ENCODE measurements at regions not wholly inside any gene's neighbourhood (a gene's known extent, or its start where the extent isn't known, plus 50 kb on each side); places are given as distances from the start of the nearest gene placed in this dataset.

DNA sequence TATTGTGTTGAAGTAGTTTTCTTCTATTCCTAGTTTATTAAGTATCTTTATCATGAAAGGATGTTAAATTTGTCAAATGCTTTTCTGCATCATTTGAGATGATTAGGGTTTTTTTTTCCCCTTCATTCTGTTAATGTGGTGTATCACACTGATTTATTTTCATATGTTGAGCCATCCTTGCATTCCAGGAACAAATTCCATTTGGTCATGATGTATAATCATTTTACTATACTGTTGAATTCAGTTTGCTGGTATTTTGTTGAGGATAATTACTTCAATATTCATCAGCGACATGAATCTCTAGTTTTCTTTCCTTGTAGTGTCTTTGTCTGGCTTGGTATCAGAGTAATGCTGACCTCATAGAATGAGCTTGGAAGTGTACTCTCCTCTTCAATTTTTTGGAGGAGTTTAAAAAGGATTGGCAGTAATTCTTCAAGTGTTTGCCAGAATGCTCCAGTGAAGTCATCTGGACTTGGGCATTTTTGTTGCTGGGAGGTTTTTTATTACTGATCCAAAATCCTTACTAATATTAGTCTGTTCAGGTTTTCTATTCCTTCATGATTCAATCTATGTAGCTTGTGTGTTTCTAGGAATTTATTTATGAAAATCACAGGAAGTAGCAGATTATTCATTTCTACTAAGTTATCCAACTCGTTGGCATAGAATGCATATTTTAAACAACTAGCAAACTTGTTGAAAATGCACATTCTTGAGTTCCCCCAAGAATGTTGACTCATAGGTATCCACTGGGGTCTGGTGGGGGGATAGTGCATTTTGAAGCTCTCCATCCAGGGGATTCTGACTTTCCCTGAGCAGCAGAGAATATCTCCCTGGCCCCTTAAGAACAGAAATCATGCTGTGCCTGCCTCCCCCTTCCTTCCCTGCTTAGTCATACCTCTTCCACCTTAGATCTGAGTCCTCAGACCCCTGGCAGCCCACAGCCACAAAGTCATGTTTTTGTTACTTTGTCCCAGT is 187.1 kb downstream of the BMP7 start:
- Histone ChIP-seq H3K4me1 (ENCODE audit: control insufficient read depth, insufficient read depth, low read length, poor library complexity, severe bottlenecking) (no peaks in the 10 kb centered on the region), H3K36me3 (ENCODE audit: control insufficient read depth, insufficient read depth, low read length) (no peaks in the 10 kb centered on the region), H3K27ac (ENCODE audit: insufficient read depth, low read length, poor library complexity, severe bottlenecking) (no peak overlapping the region), H3K27me3 (ENCODE audit: control insufficient read depth, insufficient read depth, low read length) (no peaks in the 10 kb centered on the region), H3K4me3 (ENCODE audit: low read depth, low read length) (no peak overlapping the region), H3K9me3 (ENCODE audit: control insufficient read depth in 2 of 2, low read length in 2 of 2) (peaks cover 17 to 20% of the 10 kb centered on the region in 2 experiments)
- ATAC-seq (ENCODE audit: low read depth in 2 of 2) = no peak
- Mint-ChIP-seq H3K36me3 (no peaks in the 10 kb centered on the region), H3K27me3 (peaks cover 5% of the 10 kb centered on the region), H3K4me3 (no peak overlapping the region), H3K4me1 (peaks cover 0 to 2% (median 0%) of the 10 kb centered on the region in 4 donors), H3K9me3 (peaks cover 0 to 27% (median 15%) of the 10 kb centered on the region in 7 donors), H3K27ac (no peak overlapping the region)
- no peak for DNase-seq

GRCh38 chr20:57080796-57081195 is 185.6 kb downstream of the BMP7 start:
- H3K27ac ChIP-seq (ENCODE audit: insufficient read depth, low read length, poor library complexity, severe bottlenecking) = no peak overlapping the region
- Mint-ChIP-seq H3K9me3 (peaks cover 0 to 27% (median 12%) of the 10 kb centered on the region in 7 donors), H3K4me1 (no peaks in the 10 kb centered on the region), H3K27ac (no peak overlapping the region), H3K27me3 (peaks cover 5% of the 10 kb centered on the region), H3K36me3 (no peaks in the 10 kb centered on the region), H3K4me3 (no peak overlapping the region)
- H3K27me3 ChIP-seq (ENCODE audit: control insufficient read depth, insufficient read depth, low read length) = no peaks in the 10 kb centered on the region
- no peak for DNase-seq
- no peak for ATAC-seq (ENCODE audit: low read depth in 2 of 2)
- H3K36me3 ChIP-seq (ENCODE audit: control insufficient read depth, insufficient read depth, low read length) = no peaks in the 10 kb centered on the region
- peaks cover 17 to 20% of the 10 kb centered on the region in 2 experiments for H3K9me3 ChIP-seq (ENCODE audit: control insufficient read depth in 2 of 2, low read length in 2 of 2)
- H3K4me3 ChIP-seq (ENCODE audit: low read depth, low read length) = no peak overlapping the region
- no peaks in the 10 kb centered on the region for H3K4me1 ChIP-seq (ENCODE audit: control insufficient read depth, insufficient read depth, low read length, poor library complexity, severe bottlenecking)

DNA sequence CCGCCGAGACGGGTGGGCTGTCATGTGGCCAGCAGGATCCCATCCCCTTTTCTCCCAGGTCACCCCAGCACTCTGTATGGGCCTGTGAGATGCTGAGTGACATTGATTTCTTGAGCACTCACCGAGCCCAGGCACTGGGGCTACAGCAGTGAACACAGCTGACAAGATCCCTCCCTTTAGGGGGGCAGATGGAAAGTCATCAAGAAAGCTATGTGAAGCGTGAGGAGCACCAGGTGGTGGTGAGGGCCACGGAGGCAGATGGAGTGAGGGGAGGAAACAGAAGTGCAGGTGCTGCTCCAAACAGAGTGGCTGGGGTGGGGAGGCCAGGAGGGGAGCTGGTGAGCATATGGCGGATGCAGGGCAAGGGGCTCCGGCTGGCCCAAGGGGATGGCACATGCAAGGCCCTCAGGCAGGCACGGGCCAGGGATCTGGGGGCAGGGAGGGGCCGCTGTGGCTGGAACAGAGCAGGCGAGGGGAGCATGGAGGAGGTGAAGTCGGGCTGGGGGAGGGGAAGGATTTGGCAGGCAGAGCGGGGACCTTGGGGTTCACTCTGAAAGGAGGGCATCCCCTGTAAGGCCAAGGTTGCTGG is 184.0 kb downstream of the BMP7 start:
- H3K9me3 Mint-ChIP-seq = peaks cover 0 to 19% (median 10%) of the 10 kb centered on the region in 7 donors
- H3K27ac ChIP-seq (ENCODE audit: insufficient read depth, low read length, poor library complexity, severe bottlenecking) = no peak overlapping the region
- H3K27me3 Mint-ChIP-seq = peaks cover 5% of the 10 kb centered on the region
- H3K4me1 Mint-ChIP-seq = no peaks in the 10 kb centered on the region
- no peak overlapping the region for H3K27ac Mint-ChIP-seq
- H3K4me3 ChIP-seq (ENCODE audit: low read depth, low read length) = no peak overlapping the region
- H3K4me1 ChIP-seq (ENCODE audit: control insufficient read depth, insufficient read depth, low read length, poor library complexity, severe bottlenecking) = no peaks in the 10 kb centered on the region
- no peaks in the 10 kb centered on the region for H3K36me3 Mint-ChIP-seq
- ATAC-seq (ENCODE audit: low read depth in 2 of 2) (no peak), DNase-seq (no peak)
- H3K27me3 ChIP-seq (ENCODE audit: control insufficient read depth, insufficient read depth, low read length) = no peaks in the 10 kb centered on the region
- no peak overlapping the region for H3K4me3 Mint-ChIP-seq
- no peaks in the 10 kb centered on the region for H3K36me3 ChIP-seq (ENCODE audit: control insufficient read depth, insufficient read depth, low read length)
- H3K9me3 ChIP-seq (ENCODE audit: control insufficient read depth in 2 of 2, low read length in 2 of 2) = peaks cover 17 to 20% of the 10 kb centered on the region in 2 experiments

DNA sequence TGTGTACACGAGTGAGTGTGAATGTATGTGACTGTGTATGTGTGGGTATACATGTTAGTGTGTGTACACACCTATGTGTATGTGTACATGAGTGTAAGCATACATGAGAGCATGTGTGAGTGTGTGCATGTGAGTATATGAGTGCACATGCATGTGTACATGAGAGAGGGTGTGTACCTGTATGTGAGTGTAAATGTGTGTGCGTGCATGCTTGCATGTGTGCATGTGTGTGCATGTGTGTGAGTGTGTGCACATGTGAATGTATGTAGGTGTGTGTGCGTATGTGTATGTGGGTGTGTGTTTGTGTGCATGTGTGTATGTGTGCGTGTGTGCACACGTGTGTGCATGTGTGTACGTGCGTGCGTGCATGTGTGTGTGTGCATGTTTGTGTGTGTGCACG is 183.4 kb downstream of the BMP7 start:
- no peaks in the 10 kb centered on the region for H3K36me3 ChIP-seq (ENCODE audit: control insufficient read depth, insufficient read depth, low read length)
- H3K27me3 Mint-ChIP-seq = peaks cover 5% of the 10 kb centered on the region
- H3K9me3 Mint-ChIP-seq = peaks cover 0 to 18% (median 10%) of the 10 kb centered on the region in 7 donors
- H3K4me1 Mint-ChIP-seq = no peaks in the 10 kb centered on the region
- H3K4me3 ChIP-seq (ENCODE audit: low read depth, low read length) = no peak overlapping the region
- H3K27ac Mint-ChIP-seq = no peak overlapping the region
- no peaks in the 10 kb centered on the region for H3K36me3 Mint-ChIP-seq
- H3K9me3 ChIP-seq (ENCODE audit: control insufficient read depth in 2 of 2, low read length in 2 of 2) = peaks cover 15 to 19% of the 10 kb centered on the region in 2 experiments
- no peak for DNase-seq
- H3K4me3 Mint-ChIP-seq = no peak overlapping the region
- H3K27me3 ChIP-seq (ENCODE audit: control insufficient read depth, insufficient read depth, low read length) = no peaks in the 10 kb centered on the region
- ATAC-seq (ENCODE audit: low read depth in 2 of 2) = no peak
- H3K27ac ChIP-seq (ENCODE audit: insufficient read depth, low read length, poor library complexity, severe bottlenecking) = no peak overlapping the region
- no peaks in the 10 kb centered on the region for H3K4me1 ChIP-seq (ENCODE audit: control insufficient read depth, insufficient read depth, low read length, poor library complexity, severe bottlenecking)

- H3K9me3 Mint-ChIP-seq = peaks cover 0 to 11% (median 0%) of the 10 kb centered on the region in 7 donors
- no peak for ATAC-seq (ENCODE audit: low read depth in 2 of 2)
- H3K4me1 Mint-ChIP-seq = peaks cover 0 to 2% (median 0%) of the 10 kb centered on the region in 4 donors
- H3K27me3 Mint-ChIP-seq = peaks cover 4% of the 10 kb centered on the region
- no peak overlapping the region for H3K27ac ChIP-seq (ENCODE audit: insufficient read depth, low read length, poor library complexity, severe bottlenecking)
- no peak overlapping the region for H3K4me3 ChIP-seq (ENCODE audit: low read depth, low read length)
- no peak overlapping the region for H3K4me3 Mint-ChIP-seq
- no peaks in the 10 kb centered on the region for H3K36me3 ChIP-seq (ENCODE audit: control insufficient read depth, insufficient read depth, low read length)
- no peaks in the 10 kb centered on the region for H3K36me3 Mint-ChIP-seq
- no peak overlapping the region for H3K27ac Mint-ChIP-seq
- H3K4me1 ChIP-seq (ENCODE audit: control insufficient read depth, insufficient read depth, low read length, poor library complexity, severe bottlenecking) = no peaks in the 10 kb centered on the region
- H3K9me3 ChIP-seq (ENCODE audit: control insufficient read depth in 2 of 2, low read length in 2 of 2) = no peaks in the 10 kb centered on the region
- no peak for DNase-seq
- no peaks in the 10 kb centered on the region for H3K27me3 ChIP-seq (ENCODE audit: control insufficient read depth, insufficient read depth, low read length)
These were observed 180.4 kb downstream of the BMP7 start for GRCh38 chr20:57086066-57086465.

DNA sequence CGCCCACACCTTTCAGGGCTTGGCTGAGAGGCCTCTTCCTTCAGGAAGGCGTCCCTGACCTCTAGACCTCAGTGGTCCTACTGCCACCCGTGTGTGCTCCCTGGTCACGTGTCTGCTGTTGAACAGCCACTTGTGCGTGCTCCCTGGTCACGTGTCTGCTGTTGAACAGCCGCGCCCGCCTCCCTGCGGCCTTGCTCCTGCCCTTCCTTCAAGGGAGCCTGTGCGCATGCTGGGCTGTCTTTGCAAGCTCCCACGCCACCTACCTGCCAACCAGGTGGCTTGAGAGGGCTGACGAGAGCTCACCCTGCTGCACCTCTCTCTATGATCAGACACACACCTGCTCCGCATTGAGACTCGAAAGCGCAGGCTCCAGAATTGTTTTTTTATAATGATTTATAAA is 179.3 kb downstream of the BMP7 start:
- no peak overlapping the region for H3K27ac ChIP-seq (ENCODE audit: insufficient read depth, low read length, poor library complexity, severe bottlenecking)
- ATAC-seq (ENCODE audit: low read depth in 2 of 2) (no peak), DNase-seq (no peak)
- Mint-ChIP-seq H3K27me3 (peaks cover 4% of the 10 kb centered on the region), H3K9me3 (peaks cover 0 to 4% (median 0%) of the 10 kb centered on the region in 7 donors), H3K4me3 (no peak overlapping the region), H3K27ac (no peak overlapping the region), H3K36me3 (no peaks in the 10 kb centered on the region), H3K4me1 (peaks cover 0 to 3% (median under 1%) of the 10 kb centered on the region in 4 donors)
- H3K4me3 ChIP-seq (ENCODE audit: low read depth, low read length) = no peak overlapping the region
- H3K9me3 ChIP-seq (ENCODE audit: control insufficient read depth in 2 of 2, low read length in 2 of 2) = no peaks in the 10 kb centered on the region
- H3K27me3 ChIP-seq (ENCODE audit: control insufficient read depth, insufficient read depth, low read length) = no peaks in the 10 kb centered on the region
- no peaks in the 10 kb centered on the region for H3K36me3 ChIP-seq (ENCODE audit: control insufficient read depth, insufficient read depth, low read length)
- no peaks in the 10 kb centered on the region for H3K4me1 ChIP-seq (ENCODE audit: control insufficient read depth, insufficient read depth, low read length, poor library complexity, severe bottlenecking)

GRCh38 chr20:57087705-57088104 is 178.7 kb downstream of the BMP7 start:
- Mint-ChIP-seq H3K27ac (no peak overlapping the region), H3K36me3 (no peaks in the 10 kb centered on the region), H3K4me3 (no peak overlapping the region), H3K9me3 (peaks cover 0 to 4% (median 0%) of the 10 kb centered on the region in 7 donors), H3K27me3 (peaks cover 4% of the 10 kb centered on the region), H3K4me1 (peaks cover 0 to 9% (median 1%) of the 10 kb centered on the region in 4 donors)
- Histone ChIP-seq H3K4me3 (ENCODE audit: low read depth, low read length) (no peak overlapping the region), H3K27ac (ENCODE audit: insufficient read depth, low read length, poor library complexity, severe bottlenecking) (no peak overlapping the region), H3K9me3 (ENCODE audit: control insufficient read depth in 2 of 2, low read length in 2 of 2) (no peaks in the 10 kb centered on the region), H3K27me3 (ENCODE audit: control insufficient read depth, insufficient read depth, low read length) (no peaks in the 10 kb centered on the region), H3K4me1 (ENCODE audit: control insufficient read depth, insufficient read depth, low read length, poor library complexity, severe bottlenecking) (no peaks in the 10 kb centered on the region), H3K36me3 (ENCODE audit: control insufficient read depth, insufficient read depth, low read length) (no peaks in the 10 kb centered on the region)
- no peak for ATAC-seq (ENCODE audit: low read depth in 2 of 2)
- DNase-seq = no peak
